Left cardiac atrium (tissue), 4 donors: ENCODE measurements at regions not wholly inside any gene's neighbourhood (a gene's known extent, or its start where the extent isn't known, plus 50 kb on each side); places are given as distances from the start of the nearest gene placed in this dataset.

Experiments
- ATAC-seq, 2 donors: fragments of 200-7000 bp; cut with Tn5 transposase; one replicate each; pipeline ENCODE4 v1.9.1; 2020; ENCODE audit warnings: mild to moderate bottlenecking in 2 of 2, moderate library complexity in 2 of 2
- DNase-seq: peaks from one replicate; pipeline ENCODE4 v3.0.0-alpha.2; 2020
- intact Hi-C, 2 donors: fragments of 100-400 bp; cut with DNase I; formaldehyde crosslinking; loops; one replicate each; pipeline versions ENCODE4 v1.14.1 to v1.15.1; 2022 to 2023
- donor health status: DM: no; HTN: yes; CAD: no.
- donor health status: DM: no; HTN: yes; CAD: no; lungs with severe emphysema.
- donor health status: DM: yes; HTN: yes; CAD: no.
- donor health status: Dilated cardiomyopathy.

- intact Hi-C loops: no loop called here
- ATAC-seq: peak in 1 of 2 donors; percentile 47
- no peak for DNase-seq
These were observed 64.1 kb downstream of the ZNF641 start for GRCh38 chr12:48286665-48287064.

DNA sequence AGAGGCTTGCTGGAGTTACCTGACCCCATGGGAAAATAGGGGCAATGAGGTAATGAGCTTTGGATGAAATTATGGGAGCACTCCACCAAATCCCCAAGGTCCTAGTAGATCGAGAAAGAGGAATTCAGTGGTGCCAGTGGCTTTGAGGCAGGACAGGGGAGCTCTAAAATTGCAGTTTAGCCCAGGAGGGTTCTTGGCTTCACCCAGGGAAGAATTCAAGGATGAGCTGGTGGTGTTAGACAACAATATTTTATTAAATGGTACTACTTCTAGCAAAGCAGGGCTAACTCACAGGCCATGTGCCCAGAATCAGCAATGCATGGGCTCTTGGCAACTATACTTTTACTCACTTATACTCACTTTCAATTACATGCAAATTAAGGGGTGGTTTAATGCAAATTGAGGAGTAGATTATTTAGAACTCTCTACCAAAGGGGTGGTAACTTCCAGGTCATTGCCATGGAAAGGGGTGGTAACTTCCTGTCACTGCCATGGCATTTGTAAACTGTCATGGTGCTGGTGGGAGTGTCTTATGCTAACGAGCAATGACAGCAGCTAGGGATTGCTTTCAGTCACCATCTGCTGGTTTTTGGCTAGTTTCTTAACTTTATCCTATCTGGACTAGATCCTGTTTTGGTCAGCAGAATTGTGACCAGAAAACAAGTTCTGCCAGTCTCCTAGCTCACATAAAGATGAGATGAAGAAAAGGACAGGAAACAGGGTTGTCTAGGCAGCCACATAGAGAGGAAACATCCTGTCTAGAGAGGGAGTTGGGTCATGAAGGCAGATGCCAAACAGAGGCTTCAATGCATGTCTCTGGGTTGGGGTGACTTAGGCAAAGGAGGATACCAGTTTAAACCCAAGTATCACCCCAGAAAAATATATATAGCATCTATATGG, 64.7 kb downstream of the ZNF641 start:
- intact Hi-C loops: no loop called here
- no peak for ATAC-seq
- no peak for DNase-seq

DNA sequence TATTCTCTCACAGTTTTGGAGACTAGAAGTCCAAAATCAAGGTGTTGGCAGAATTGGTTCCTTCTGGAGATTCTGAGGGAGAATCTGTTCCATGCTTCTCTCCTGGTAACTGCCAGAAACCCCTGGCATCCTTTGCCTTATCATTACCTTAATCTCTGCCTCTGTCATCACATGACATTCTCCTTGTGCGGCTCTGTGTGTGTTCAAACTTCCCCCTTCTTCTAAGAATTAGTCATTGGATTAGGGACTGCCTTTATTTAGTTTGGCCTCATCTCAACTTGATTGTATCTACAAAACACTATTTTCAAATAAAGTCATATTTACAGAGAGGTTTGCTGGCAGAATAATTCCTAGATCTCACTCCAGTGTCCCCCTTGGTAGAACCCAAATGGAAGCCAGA, 68.9 kb downstream of the ZNF641 start:
- ATAC-seq (no peak), DNase-seq (no peak)
- intact Hi-C loops: no loop called here

DNA sequence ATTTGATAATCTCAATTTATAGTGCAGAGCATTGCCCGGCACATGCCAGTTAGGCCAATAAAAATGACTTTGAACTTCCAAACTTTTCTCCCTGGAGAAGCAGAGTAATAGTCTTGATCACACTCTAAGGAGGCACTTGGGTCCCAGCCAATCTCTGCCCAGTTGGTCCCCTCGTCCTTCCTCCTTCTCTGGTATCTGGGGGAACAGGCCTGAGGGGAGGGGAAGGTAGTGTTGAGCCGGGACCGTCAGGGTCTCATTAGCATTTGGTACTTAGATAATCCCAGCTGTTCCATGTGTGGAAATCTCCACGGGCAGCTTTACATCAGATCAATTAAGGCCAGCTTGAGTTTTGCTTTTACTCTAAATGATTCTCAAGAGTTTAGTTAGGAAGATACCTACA, 70.1 kb downstream of the ZNF641 start:
- ATAC-seq (no peak), DNase-seq (no peak)
- intact Hi-C loops: no loop called here

GRCh38 chr12:48279601-48280000, 71.1 kb downstream of the ZNF641 start:
- no peak for ATAC-seq
- DNase-seq: no peak
- intact Hi-C loops: no loop called here

DNA sequence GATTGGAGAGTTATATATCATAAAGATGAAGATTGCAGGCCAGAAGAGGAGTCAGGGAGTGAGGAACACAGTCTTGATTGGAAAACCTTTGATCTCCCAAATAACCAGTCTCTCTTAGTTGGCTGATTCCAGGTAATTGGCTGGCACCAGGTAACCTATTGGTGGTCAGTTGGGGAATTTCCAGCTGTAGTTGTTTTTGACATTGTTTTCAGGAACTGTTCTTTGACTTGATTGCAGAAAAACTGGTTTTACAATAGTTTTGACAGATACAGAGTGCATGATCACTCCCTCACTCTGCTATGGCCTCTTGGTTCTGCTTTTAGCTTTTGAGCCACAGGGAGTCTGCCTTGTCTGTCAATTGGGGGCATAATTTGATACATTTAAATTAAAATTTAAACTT, 71.6 kb downstream of the ZNF641 start:
- no peak for DNase-seq
- intact Hi-C loops: no loop called here
- no peak for ATAC-seq

DNA sequence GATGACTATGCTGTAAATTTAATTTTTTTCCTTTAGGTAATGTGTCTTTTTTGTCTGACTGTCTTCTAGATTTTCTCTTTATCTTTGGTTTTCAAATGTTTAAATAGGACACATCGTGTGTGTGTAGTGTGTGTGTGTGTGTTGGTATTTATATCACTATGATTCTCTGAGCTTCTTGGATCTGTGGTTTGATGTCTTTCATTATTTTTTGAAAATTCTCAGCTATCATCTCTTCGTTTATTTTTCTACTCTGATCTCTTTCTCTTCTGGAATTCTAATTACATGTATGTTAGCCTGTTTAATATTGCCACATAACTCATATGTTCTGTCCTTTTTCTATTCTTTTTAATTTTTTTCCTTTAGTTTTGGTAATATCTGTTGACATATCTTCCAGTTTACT, 73.5 kb upstream of the OR10AD1 start:
- no peak for DNase-seq

DNA sequence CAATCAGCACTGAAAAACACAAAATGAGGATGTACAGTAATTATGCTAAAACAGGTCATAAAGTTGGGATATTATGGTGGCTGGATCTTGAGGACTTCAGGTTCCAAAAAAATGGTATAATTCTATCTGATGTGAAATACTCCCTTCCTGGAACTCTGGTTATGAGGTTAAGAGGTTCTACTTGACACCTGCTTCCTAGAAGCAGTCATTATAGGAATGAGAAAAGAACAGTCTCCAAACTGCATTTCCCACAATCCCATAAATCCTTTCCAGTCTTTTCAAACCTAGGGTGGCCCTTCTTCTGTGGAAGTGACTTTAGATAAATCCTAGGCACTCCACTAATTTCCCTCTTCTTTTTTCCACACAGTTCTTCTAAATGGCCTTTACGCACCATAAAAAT, 63.7 kb upstream of the OR10AD1 start:
- ATAC-seq (no peak), DNase-seq (no peak)
- intact Hi-C loops: no loop called here

More for the DNA sequence above, 73.5 kb upstream of the OR10AD1 start:
- ATAC-seq: no peak
- intact Hi-C loops: no loop called here

DNA sequence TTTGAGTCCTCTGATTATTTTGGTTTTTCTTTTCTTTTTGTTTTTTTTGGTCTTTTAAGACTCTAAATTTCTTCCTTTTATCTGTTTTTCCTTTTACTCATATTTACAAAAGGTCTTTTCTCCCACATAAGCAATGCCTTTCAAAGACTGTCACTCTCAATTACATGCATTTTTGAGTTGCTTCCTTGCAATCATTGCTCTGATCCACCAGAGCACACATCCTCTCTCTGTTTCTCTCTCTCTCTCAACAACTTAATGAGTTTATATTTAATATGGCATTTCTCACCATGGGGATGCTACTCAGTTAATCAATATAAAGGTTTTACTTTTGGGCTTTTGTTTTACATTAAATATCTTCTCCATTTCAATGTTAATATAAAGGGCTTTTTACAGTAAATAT, 62.7 kb upstream of the OR10AD1 start:
- DNase-seq (no peak), ATAC-seq (no peak)
- intact Hi-C loops: no loop called here

DNA sequence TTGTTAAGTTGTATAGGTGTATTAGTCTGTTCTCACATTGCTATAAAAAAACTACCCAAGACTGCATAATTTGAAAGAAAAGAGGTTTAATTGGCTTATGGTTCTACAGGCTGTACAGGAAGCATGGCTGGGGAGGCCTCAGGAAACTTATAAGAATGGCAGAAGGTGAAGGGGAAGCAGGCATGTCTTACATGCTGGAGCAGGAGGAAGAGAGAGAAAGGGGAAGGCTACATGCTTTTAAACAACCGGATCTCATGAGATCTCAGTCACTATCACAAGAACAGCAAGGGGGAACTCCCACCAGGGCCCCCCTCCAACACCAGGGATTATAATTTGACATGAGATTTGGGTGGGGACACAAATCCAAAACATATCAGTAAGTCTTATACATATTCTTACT, 60.5 kb upstream of the OR10AD1 start:
- no peak for ATAC-seq
- intact Hi-C loops: no loop called here
- no peak for DNase-seq

- DNase-seq (no peak), ATAC-seq (no peak)
- intact Hi-C loops: no loop called here
These were observed 58.7 kb upstream of the OR10AD1 start for GRCh38 chr12:48261773-48262172.
